ENCODE measurements at regions not wholly inside any gene's neighbourhood (a gene's known extent, or its start where the extent isn't known, plus 50 kb on each side); places are given as distances from the start of the nearest gene placed in this dataset.

DNA sequence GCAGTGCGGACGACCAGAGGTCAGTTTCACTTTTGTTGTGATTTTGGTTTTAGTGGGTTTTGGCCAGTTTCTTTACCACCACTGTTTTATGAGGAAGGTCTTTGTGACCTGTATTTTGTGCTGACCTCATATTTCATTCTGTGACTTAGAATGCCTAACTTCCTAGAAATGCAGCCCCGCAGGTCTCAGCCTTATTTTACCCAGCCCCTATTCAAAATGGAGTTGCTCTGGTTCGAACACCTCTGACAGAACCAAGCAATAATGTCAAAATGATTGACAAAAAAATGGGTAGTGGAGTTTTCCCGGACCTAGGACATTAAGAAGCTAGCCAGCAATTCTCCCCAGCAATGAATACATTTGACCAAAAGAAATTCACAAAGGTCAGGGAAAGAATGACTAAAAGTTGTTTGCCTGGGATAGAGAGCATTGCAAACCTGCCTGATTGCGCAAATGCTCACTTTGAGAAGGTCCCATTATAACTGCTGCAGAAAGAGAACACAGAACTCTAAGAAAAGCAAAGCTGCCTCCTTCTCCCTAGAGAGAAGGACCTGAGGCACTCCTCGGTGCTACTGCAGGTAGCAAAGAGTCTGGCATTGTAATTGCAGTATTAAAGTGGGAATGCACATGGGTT lies 288.8 kb downstream of the ADGB start:
- DNase-seq: no peak

DNA sequence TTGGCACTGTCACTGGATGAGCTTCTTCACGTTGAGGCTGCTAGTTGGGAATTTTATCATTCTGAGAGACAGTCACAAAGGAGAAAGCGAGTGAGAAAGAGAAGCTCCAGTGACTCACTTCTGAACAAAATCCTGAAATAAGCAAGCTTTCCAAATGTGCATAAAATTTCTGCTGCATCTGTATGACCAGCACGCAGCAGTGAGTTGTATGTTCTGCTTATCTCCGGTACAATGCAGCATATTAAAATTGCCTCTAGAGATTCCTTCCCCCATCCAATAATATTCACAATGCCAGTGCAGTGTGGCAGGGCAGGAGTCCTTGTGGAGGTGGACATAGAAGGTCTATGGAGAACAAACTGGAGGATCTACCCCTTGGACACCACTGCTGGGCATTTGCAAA lies 290.5 kb downstream of the ADGB start:
- DNase-seq: no peak

DNA sequence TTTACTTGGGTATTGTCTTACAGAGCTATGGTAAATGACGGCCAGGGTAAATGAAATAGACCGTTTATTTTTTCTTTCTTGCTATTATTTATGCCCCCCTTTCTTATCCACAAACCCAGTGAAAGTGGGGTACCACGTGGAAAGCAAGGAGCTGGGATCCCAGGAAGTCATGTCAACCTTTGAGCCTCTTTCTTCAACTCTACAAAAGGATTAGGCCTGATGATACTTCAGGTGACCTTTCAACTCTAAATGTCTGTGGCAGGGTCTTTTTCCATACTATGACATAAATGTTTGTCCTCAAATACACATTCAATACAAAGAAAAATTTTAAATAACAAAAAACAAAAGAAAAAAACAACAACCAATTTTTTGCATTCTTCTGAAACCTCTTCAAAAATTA lies 291.4 kb downstream of the ADGB start:
- DNase-seq: no peak

DNA sequence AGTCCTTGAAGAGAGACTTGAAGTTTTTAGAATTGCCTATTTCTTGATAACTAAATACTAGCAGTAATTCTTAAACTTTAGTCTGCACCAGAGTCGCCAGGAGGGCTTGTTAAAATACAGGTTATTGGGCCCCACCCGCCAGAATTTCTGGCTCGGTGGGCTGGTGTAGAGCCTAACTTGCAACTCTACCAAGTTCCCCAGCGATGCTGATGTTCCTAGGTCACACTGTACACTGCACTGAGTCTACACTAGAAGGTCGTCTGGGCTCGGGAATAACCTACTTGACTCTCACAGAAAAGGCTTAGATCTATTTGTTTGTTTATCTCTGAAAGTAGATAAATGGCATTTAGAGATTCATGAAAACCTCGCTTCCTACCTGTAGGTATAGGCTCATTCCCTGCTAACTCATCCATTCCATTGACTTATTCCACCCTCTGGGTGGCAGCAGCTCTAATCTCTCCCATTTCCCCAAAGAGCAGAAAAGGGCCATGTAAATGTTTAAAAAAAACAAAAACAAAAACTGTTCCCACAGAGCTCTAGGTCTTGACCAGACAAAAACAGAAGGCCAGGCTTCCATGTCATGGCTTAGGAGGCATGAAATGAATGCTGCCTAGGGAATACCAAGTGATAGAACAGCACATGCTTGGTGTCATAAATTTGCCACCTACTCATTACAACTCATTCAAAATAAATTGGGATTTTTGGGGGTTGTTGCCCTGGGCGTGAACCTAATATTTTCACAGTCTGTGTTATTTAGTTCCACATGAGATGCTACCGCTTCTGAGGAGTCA lies 292.1 kb downstream of the ADGB start:
- no peak for DNase-seq

DNA sequence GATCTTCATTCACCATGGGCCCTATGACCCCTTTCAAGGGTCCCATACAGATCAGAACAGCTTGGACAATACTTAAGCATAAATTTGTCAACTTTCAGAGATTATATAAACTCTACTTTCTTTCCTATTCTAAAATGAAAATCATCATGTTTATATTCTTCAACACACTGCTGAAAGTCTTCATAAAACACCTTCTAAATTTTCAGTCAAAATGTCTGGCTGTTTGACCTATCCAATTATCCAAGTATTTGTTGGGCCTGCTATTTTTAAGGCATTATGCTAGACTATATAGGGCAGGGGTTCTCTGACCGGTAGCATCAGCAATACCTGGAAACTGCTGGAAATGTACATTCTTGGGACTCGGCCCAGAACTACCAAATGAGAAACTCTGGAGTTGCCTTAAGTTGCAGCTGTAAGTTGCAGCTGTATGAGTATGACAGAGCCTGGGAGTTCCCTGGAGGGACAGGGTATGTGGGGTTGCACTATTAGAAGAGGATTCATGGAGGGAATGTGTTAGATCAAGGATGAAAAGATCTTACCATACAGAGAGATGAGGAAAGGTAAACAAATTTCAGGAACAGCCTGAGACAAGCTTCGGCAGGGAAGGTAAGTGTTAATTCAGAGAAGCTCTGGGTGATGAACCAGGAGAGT lies 293.0 kb downstream of the ADGB start:
- no peak for DNase-seq

DNA sequence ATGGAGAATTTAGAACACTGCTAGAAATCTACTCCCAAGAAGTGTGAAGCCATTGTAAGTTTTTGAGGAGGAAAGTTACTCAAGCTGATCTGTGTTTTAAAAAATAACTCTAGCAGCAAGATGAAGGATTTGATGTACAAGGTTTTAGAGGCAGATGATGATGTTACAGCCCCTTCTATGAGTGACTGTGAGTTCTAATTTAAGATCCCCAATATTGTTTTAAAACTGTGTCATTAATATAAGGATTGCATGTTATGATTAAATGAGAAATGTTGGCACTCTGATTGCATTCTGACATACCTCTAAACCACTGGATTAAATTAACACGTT lies 293.5 kb downstream of the ADGB start:
- DNase-seq: no peak

DNA sequence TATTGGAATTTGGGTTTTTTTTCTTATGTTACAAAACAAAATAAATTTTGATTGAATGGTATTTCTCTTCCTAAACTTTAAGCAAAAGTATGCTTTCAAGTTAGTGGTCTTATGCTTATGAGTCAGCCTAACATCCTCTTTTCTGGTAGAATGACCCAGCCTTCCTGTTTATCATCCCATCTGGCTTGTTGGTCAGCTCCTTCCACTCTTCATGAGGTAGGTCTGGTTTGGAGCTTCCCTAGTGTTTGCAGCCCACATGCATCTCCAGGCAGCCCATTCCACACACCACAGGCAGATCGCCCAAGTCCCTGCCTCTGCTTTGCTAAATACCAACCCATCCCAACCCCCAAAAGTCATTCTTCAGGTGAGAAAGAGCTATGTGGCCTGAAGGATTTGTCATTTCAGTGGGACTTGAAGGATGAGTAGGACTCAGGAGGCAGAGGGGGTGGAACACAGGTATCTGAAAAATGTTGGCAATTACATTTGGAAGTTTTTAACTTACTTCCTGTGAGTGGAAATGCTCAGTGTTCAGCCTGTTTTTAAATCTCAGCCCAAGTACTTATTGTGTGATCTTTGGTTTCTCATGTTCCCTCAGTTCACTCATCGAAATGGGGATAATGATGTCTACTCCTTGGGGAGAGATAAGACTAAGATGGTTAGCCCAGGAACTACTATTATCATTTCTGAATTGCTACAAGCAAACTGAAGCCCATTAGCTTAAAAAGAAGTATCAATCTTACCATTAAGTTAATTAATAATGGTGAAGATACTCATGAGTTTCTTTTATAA lies 294.0 kb downstream of the ADGB start:
- DNase-seq: peak in 1 of 2 experiments; percentile 2

DNA sequence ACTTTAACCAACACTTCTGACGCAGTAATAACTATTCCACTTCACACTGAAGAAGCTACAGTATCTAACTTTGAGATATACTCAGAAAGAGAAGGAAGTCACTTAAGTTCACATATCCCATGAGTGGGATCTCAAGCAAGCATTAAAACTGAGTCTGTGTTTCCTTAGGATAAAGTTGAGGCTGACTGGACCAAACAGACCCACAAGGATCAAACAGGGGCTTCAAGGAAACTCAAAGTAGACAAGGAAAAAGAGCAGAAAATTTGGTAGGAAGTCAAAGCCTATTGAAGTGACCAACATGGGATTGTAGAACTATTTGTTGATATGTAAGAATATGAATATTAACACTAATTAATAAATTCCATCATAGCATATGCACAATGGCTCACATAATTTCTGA lies 294.9 kb downstream of the ADGB start:
- DNase-seq: no peak

DNA sequence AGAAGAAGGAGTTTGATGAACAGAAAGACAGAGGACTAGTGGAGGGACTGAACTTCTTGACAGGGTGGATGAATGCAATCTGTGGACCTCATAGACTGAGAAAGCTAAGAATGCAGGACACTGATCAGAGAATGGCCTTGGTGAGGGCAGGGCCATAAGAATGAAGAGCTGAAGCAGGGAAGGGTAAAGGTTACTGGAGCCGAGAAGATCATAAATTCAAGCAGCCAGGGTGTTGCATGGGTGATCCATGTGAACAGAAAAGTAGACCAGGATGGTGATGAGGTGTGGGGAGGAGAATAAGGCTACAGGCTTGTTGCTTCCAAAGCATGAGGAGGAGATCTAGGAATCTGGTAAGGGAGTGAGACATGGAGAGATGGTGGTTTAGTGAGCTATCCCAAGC lies 295.9 kb downstream of the ADGB start:
- DNase-seq: no peak

DNA sequence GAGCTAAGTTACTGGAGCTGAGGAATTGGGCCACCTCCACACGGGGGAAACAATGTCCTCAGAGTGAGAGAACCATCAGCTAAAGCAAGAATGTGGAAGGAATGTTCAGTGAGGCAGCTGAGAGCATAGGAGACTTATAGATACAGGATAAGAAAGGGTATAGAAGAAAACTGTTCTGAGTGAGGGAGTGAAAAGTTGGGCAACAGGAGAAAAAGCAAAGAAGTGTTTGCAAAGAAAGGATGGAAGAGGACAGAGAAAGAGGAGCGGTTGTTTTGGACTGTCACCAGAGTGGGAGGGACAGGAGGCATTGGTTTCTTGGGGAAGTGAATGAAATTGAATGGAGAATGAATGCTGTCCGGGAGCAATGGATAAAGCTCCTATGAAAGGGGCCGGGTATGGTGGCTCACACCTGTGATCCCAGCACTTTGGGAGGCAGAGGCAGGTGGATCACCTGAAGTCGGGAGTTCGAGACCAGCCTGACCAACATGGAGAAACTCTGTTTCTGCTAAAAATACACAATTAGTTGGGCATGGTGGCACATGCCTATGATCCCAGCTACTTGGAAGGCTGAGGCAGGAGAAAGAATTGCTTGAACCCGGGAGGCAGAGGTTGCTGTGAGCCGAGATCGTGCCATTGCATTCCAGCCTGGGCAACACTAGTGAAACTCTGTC lies 296.5 kb downstream of the ADGB start:
- no peak for DNase-seq

DNA sequence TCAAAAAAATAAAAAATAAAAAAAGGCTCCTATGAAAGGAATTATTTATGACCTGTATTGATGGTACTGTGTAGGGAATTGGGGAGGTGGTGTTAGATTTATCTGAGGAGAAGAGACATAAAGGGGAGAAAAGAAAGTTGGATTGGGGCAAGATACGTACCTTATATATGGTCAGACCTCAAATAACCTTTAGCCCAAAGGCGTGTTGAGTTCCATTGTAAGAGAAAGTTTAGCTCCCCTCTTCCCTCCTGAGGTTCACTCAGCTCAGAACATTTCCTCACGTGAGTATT lies 296.9 kb downstream of the ADGB start:
- no peak for DNase-seq

DNA sequence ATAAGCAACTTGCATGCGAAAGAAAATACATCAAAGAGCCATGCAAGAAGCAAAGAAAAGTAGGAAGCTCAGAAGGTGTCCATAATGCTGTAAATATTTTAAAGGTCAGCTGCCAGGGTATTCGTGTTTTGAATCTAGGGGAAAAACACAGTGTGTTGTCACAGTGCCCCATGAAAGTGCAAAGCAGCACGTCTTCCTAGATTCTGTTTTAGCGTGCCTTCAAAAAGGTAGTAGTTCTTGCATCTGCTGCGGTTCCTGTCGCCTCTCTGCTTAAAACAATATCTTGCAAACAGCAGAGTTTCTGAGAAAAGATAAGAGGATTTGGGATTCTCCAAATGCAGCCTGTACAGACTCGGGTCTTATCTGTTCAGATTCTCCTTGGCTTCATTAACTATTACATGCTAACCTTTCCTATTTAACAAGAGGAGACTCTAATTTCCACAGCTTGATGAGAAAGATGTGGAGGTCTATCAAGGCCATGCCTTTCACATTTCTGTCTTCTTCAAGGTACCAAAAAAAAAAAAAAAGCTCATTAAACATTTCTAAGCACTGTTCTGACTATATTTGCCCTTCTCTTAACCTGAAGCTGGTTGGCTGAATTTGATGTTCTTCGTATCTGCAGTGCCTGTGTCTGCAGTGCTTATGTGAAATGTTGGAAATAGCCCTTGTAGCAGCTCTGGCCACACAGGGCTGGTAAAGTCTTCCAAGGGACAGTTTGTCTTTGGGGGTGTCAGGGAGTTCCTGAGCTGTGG lies 297.5 kb downstream of the ADGB start:
- DNase-seq: no peak

DNA sequence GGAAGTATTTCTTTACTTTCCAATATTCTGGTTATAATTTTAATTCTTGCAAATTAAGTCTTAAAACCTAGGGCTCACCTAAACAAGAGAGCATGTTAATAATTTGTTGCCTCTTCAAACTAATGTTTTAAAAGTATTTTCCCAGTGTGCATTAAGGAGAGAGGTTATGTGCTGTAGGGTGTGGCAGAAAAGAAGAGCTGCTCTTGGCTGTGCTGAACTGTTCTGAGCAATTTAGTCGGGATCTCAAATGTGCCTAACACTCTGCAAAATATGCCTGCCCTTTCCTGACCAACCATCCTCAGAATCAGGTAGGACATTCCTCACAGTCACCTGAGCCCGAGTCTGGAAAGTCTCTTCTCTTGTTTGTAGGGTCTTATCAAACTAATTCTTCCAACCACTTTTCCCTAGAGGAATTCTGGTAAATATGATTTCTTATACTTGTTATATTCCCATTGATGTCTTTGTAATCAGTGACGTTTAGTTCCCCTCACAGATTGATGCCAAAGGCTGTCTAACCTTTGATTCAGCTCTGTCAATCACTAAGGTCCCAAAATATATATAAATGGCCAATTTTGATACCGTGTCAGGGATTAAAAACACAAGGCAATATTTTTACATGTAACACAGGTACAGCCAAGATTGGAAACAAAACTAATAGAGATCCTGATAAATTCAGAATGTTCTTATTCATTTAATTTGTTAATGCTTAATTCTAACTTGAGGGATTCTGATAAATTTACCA lies 298.4 kb downstream of the ADGB start:
- no peak for DNase-seq

DNA sequence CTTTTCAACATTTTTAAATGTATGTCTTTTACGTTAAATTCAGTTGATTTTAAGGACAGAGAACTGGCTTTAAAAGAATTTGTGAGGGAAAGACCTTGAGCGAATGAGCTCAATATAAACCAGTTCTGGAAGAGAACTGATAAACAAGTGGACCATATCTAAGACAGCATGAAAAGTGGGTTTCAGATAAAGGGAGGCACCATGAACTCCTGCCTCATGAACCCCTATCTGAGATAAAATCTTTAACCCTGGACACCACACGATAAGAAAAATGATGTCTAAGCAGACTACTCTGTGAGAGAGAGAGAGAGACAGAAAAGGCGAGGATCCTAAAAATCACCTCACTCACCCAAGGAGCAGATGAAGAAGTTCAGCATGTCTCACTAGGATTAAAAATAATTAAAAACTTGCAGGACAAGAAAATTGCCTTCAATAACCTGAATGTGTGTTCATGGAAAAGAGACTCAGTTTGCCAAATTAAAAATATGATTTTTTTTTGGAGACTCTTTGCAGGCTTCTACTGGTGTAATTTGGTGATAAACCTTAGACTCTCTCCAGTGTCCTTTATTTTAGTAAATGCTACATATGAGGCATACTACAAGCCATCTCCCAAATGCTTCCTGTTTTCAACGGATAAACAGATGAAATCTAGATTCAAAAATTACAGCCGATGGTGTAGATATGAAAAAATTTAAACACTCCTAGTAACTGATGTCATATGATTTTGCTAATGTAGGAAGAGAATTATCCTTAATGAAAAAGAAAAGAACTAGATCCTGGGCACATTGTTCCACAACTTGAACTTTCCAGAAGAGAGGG lies 299.5 kb downstream of the ADGB start:
- no peak for DNase-seq

DNA sequence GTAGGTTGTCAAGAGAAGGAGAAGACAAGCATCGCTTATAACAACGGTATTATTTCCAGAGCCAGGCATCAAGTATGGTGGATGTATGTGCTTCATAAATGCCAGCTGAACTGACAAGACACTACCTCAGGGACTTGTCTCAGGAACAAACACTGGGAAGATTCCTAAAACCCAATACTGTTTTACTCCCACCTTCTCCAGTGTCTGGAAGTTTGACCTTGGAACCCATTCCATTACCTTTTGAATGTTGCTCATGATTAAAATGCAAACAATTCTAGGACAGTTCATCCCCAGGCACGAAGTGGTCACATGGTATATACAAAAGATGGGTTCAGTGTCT lies 300.1 kb downstream of the ADGB start:
- DNase-seq: no peak

DNA sequence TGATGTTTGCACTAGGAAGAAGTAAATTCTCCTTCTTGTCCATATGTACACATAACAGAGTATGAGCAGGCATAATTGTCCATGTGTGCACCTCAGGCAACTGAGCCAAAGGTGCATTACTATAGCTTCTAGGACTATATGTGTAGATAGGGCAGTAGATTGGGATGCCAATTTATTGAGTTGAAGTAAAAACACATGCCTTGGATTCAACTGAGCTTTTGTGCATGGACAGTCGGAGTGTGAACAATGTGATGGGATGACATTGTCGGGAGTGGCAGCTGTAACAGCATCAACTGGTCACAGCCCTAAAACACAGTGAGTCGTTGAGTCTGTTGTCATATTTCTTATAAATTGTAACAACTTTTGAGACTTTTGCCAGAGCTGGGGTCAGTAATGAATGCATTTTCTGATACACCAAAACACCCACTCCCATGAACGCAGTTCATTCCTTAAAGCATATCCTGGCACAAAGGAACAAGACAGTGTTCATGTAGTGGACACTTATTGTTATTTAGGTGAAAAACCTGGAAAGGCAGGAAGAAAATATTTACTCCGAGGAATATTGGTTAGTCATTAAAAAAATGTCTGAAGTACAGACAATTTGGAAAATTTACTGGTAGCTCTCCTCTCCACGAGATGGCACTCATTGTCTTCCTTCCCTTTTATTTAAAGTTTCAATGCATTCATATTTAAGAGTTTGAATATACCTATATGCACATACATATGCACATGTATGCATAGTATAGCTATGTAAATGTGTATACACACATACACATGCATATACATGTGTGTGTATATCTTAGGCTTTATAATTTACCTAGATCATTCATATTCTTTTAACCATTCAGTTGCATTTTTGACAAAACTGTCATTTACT lies 302.0 kb upstream of the STXBP5 start:
- peak in 1 of 2 experiments; percentile 25 for DNase-seq

DNA sequence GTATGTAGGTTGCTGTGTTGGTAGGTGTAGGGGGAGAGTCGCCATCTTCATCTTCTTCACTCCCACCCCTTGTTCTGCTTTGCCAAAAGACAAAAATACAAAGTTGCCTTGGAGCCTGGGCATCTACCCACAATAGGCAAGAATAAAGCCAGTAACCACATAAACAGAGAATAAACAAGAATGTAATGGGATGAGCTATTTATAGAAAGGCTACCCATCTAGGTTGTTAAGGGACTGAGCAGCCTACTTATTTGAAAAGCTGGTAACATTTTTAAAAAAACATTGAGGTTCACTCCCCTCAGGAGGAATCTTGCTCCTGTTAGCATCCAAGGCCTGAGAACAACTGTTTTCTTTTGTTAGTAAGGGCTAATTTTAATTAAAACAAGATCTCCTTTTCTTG lies 301.4 kb upstream of the STXBP5 start:
- DNase-seq: no peak

DNA sequence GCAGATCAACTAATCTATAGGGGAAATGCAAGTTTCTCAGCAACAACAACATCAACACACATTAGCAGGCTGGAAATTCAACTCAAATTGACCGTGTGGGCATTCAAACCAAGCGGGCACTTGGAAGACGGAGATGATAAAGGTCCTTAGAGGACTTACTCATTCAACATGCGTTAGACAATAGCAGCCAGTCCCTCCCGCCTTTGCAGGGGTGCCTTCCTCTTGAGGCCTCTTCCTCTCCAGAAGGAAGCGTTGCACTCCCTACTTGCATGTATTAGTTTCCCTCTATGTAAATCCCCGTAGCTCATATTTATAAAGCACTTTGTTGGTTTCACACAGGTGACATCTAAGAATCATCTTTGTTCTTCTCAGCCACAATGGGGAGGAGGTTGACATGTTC lies 300.8 kb upstream of the STXBP5 start:
- no peak for DNase-seq

DNA sequence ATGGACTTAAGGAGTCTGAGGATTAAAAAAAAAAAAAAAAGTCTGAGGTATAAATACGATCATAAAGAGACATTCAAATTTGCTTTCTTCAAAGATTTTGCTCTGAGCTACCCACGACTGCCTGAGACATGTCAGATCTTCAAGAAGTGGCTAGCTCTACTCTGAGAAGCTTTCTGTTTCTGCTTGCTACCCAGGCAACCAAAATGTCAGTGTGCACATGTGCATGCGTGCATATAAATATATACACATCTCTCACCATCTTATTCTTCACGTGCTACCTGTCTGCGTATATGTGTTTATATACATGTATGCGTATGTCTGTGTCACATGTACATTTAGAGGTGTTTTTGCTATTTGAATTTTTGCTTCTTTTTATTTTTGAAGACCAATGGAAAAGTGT lies 299.6 kb upstream of the STXBP5 start:
- DNase-seq: no peak

DNA sequence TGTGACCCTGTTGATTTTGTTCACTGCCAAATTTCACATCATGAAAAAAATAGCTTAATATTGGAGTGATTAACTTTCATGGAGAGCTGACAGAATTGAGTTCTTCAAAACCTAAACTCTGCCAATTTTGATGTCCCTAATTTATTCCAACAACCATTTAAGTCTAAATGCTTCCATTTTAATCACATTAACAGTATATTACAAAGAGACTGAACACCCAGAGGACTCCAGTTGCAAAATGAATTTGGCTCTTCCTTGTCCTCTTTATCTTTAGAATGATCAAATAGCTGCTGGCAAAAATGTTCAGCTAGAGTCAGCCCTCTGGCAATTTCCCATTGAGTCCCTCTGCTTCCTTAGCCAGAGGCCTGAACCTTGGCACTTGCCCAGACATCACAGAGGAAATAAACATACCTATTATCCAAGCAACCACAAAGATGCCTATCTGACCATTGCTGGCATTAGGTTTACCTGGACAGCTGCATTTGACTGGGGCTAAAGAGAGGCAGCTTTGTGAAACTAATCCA lies 299.0 kb upstream of the STXBP5 start:
- DNase-seq: peak in 1 of 2 experiments; percentile 20
